ENCODE measurements at regions not wholly inside any gene's neighbourhood (a gene's known extent, or its start where the extent isn't known, plus 50 kb on each side); places are given as distances from the start of the nearest gene placed in this dataset.

GRCh38 chr5:118616281-118616680, 372.1 kb downstream of the DTWD2 start:
- no peak for DNase-seq (ENCODE audit: low read depth)
- H3K4me3 ChIP-seq (ENCODE audit: low read depth, low read length), result no peak overlapping the region
- TF ChIP-seq, protein P1, sequence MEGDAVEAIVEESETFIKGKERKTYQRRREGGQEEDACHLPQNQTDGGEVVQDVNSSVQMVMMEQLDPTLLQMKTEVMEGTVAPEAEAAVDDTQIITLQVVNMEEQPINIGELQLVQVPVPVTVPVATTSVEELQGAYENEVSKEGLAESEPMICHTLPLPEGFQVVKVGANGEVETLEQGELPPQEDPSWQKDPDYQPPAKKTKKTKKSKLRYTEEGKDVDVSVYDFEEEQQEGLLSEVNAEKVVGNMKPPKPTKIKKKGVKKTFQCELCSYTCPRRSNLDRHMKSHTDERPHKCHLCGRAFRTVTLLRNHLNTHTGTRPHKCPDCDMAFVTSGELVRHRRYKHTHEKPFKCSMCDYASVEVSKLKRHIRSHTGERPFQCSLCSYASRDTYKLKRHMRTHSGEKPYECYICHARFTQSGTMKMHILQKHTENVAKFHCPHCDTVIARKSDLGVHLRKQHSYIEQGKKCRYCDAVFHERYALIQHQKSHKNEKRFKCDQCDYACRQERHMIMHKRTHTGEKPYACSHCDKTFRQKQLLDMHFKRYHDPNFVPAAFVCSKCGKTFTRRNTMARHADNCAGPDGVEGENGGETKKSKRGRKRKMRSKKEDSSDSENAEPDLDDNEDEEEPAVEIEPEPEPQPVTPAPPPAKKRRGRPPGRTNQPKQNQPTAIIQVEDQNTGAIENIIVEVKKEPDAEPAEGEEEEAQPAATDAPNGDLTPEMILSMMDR (IDR thresholded peaks at IDR 0.05; ENCODE audit: insufficient read depth, low read depth, low read length), result no peak

- no peak for DNase-seq (ENCODE audit: low read depth)
- no peak overlapping the region for H3K4me3 ChIP-seq (ENCODE audit: low read depth, low read length)
- TF ChIP-seq, protein P1 (IDR thresholded peaks at IDR 0.05; ENCODE audit: insufficient read depth, low read depth, low read length), result no peak
These were observed 373.5 kb downstream of the DTWD2 start for GRCh38 chr5:118614731-118615456.

DNA sequence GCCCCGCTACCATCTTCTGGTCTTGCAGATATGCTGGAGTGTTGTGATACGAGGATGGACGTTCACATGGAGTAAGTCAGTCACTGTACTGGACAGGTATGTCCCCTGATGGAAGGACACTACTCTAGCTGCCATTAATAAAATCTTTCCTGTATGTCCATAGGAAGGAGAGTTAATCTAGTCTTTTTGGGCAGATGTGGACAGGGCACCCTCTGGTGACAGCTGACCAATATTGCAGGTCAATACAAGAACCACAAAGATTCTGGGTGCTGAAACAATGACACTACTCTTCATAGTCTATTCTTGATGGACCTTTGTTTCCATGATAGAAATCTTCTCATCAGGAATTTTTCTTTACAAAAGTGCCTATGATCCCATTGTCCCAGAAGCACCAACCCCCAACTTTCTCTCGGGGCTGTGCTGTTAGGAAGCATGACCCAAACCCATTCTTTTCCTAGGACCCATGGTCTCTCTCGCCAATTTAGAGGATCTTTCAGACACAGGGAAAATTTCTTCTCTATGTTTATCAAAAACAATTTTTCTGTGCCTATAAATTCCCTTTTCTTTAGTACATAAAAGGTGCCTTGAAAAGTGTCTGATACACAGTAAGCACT, 376.9 kb downstream of the DTWD2 start:
- H3K4me3 ChIP-seq (ENCODE audit: low read depth, low read length), result no peak overlapping the region
- TF ChIP-seq, protein P1 (IDR thresholded peaks at IDR 0.05; ENCODE audit: insufficient read depth, low read depth, low read length), result peak; percentile 60
- DNase-seq (ENCODE audit: low read depth), result peak; percentile 13

DNA sequence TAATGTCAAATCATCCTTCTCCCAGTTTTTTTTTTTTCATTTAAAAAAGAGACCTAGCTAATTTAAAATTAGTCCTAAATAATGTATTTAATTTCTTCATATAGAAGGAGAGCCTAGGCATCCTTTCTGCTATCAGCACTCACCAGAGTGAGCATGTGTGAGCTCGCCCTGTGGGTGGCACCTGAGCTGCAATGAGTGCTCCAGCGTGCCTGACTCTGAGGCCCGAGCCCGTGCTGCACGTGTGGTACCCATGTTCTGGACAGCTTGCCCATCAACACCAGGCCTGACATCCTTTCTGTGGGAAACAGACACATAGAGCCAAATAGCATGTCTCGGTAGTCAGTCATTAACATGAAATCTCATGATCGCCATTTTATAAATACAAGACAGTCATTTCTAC, 381.4 kb downstream of the DTWD2 start:
- no peak for DNase-seq (ENCODE audit: low read depth)
- H3K4me3 ChIP-seq (ENCODE audit: low read depth, low read length), result no peak overlapping the region
- TF ChIP-seq, protein P1 (IDR thresholded peaks at IDR 0.05; ENCODE audit: insufficient read depth, low read depth, low read length), result no peak

- TF ChIP-seq, protein P1 (IDR thresholded peaks at IDR 0.05; ENCODE audit: insufficient read depth, low read depth, low read length), result no peak
- DNase-seq (ENCODE audit: low read depth), result no peak
- H3K4me3 ChIP-seq (ENCODE audit: low read depth, low read length), result no peak overlapping the region
These were observed 382.6 kb downstream of the DTWD2 start for GRCh38 chr5:118605761-118606160.

- no peak overlapping the region for H3K4me3 ChIP-seq (ENCODE audit: low read depth, low read length)
- TF ChIP-seq, protein P1 (IDR thresholded peaks at IDR 0.05; ENCODE audit: insufficient read depth, low read depth, low read length), result no peak
- no peak for DNase-seq (ENCODE audit: low read depth)
These were observed 384.2 kb downstream of the DTWD2 start for GRCh38 chr5:118604106-118604505.
